PFSK-1 (cell line): ENCODE measurements at regions not wholly inside any gene's neighbourhood (a gene's known extent, or its start where the extent isn't known, plus 50 kb on each side); places are given as distances from the start of the nearest gene placed in this dataset.

Experiments
- POLR2AphosphoS5 ChIP-seq: IDR thresholded peaks from 2 replicates; pipeline ENCODE4 v1.6.1; 2012; ENCODE audit warnings: low read depth, mild to moderate bottlenecking, control low read depth, low read length, moderate library complexity
- SIN3A ChIP-seq: IDR thresholded peaks from 2 replicates; pipeline ENCODE4 v1.6.1; 2012; ENCODE audit warnings: mild to moderate bottlenecking, low read length, moderate library complexity, borderline replicate concordance; ENCODE audit not compliant: insufficient read depth
- TF ChIP-seq, protein P1 (sequence below), 2 experiments: IDR thresholded peaks; 2 replicates each; pipeline versions ENCODE4 v1.6.1 to v1.8.0; 2011 to 2012; ENCODE audit warnings: low read depth in 2 of 2, low read length in 2 of 2, control low read depth in 1 of 2, inconsistent platforms in 1 of 2, mild to moderate bottlenecking in 1 of 2, moderate library complexity in 1 of 2; ENCODE audit not compliant: insufficient read depth in 1 of 2

DNA sequence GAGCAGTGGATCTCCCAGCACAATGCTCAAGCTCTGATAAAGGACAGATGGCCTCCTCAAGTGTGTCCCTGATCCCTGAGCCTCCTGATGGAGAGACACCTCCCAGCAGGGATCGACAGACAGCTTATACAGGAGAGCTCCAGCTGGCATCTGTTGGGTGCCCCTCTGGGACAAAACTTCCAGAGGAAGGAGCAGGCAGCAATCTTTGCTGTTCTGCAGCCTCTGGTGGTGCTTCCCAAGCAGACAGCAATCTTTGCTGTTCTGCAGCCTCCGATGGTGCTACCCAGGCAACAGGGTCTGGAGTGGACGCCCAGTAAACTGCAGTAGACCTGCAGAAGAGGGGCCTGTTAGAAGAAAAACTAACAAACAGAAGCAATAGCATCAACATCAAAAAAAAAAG lies 349.3 kb upstream of the SPRY2 start:
- TF ChIP-seq, protein P1, sequence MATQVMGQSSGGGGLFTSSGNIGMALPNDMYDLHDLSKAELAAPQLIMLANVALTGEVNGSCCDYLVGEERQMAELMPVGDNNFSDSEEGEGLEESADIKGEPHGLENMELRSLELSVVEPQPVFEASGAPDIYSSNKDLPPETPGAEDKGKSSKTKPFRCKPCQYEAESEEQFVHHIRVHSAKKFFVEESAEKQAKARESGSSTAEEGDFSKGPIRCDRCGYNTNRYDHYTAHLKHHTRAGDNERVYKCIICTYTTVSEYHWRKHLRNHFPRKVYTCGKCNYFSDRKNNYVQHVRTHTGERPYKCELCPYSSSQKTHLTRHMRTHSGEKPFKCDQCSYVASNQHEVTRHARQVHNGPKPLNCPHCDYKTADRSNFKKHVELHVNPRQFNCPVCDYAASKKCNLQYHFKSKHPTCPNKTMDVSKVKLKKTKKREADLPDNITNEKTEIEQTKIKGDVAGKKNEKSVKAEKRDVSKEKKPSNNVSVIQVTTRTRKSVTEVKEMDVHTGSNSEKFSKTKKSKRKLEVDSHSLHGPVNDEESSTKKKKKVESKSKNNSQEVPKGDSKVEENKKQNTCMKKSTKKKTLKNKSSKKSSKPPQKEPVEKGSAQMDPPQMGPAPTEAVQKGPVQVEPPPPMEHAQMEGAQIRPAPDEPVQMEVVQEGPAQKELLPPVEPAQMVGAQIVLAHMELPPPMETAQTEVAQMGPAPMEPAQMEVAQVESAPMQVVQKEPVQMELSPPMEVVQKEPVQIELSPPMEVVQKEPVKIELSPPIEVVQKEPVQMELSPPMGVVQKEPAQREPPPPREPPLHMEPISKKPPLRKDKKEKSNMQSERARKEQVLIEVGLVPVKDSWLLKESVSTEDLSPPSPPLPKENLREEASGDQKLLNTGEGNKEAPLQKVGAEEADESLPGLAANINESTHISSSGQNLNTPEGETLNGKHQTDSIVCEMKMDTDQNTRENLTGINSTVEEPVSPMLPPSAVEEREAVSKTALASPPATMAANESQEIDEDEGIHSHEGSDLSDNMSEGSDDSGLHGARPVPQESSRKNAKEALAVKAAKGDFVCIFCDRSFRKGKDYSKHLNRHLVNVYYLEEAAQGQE (IDR thresholded peaks at IDR 0.05; ENCODE audit: insufficient read depth in 1 of 2, low read depth in 2 of 2, low read length in 2 of 2): no peak
- TF ChIP-seq POLR2AphosphoS5 (no peak), SIN3A (no peak)
